ENCODE measurements at regions not wholly inside any gene's neighbourhood (a gene's known extent, or its start where the extent isn't known, plus 50 kb on each side); places are given as distances from the start of the nearest gene placed in this dataset.

DNA sequence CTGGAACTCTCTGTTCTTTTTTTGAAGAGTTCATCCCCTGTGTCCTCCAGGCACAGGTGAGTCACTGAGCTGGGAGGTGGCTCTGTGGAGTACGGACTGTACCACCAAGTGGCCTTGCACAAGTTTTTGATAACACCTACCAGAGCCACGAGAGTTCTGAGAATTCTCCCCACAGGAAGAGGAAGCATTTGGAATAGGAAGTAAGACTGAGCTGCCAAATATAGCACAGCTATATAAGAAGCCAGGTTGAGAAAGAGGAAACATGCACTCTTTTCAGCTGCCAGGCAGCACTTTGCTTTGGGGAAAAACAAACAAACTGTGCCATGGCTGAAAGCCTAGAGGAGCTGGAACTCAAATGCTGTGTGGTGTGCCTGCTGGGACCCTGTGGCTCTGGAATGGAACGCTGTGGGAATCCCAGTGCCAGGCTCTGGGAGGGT, 70.8 kb upstream of the RIPOR2 start:
- TF ChIP-seq, protein P1, sequence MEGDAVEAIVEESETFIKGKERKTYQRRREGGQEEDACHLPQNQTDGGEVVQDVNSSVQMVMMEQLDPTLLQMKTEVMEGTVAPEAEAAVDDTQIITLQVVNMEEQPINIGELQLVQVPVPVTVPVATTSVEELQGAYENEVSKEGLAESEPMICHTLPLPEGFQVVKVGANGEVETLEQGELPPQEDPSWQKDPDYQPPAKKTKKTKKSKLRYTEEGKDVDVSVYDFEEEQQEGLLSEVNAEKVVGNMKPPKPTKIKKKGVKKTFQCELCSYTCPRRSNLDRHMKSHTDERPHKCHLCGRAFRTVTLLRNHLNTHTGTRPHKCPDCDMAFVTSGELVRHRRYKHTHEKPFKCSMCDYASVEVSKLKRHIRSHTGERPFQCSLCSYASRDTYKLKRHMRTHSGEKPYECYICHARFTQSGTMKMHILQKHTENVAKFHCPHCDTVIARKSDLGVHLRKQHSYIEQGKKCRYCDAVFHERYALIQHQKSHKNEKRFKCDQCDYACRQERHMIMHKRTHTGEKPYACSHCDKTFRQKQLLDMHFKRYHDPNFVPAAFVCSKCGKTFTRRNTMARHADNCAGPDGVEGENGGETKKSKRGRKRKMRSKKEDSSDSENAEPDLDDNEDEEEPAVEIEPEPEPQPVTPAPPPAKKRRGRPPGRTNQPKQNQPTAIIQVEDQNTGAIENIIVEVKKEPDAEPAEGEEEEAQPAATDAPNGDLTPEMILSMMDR (IDR thresholded peaks at IDR 0.05): no peak
- no peak for TF ChIP-seq POLR2A (IDR thresholded peaks at IDR 0.05)
